GM12878 (cell line): ENCODE measurements at regions not wholly inside any gene's neighbourhood (a gene's known extent, or its start where the extent isn't known, plus 50 kb on each side); places are given as distances from the start of the nearest gene placed in this dataset.

Experiments used
- CTCF ChIP-seq, 3 experiments: IDR thresholded peaks in 2 of 3; conservative IDR thresholded peaks in 1 of 3; 2 replicates each; pipeline ENCODE4 v1.5.1; 2011; ENCODE audit warnings: low read depth in 3 of 3, low read length in 3 of 3, mild to moderate bottlenecking in 3 of 3, control low read depth in 2 of 3, moderate library complexity in 2 of 3, inconsistent platforms in 1 of 3, mixed read lengths in 1 of 3; ENCODE audit not compliant: control insufficient read depth in 2 of 3, insufficient read depth in 1 of 3; ENCODE audit errors: extremely low read depth in 1 of 3
- MXI1 ChIP-seq: fragments of 150-350 bp; IDR thresholded peaks from 2 replicates; pipeline ENCODE4 v1.6.1; 2011; ENCODE audit warnings: low read depth, mild to moderate bottlenecking, inconsistent platforms, low read length, improper control_type of control experiment
- SUZ12 ChIP-seq: fragments of 200-600 bp; sonication (generic); IDR thresholded peaks from one replicate; pipeline ENCODE4 v1.6.1; 2018; ENCODE audit warnings: antibody characterized with exemption, mild to moderate bottlenecking; ENCODE audit not compliant: unreplicated experiment
- TAF1 ChIP-seq: IDR thresholded peaks from 2 replicates; pipeline ENCODE4 v1.6.1; 2011; ENCODE audit warnings: mild to moderate bottlenecking, low read depth, low read length, borderline replicate concordance
- TF ChIP-seq, protein P1 (sequence below): IDR thresholded peaks from 2 replicates; pipeline ENCODE4 v1.6.1; 2011; ENCODE audit warnings: borderline replicate concordance, low read depth, mild to moderate bottlenecking, moderate library complexity, mixed read lengths, low read length; ENCODE audit not compliant: insufficient read depth; ENCODE audit errors: extremely low read length
- TF ChIP-seq, protein P2 (sequence below): fragments of 450-650 bp; IDR thresholded peaks from 2 replicates; pipeline ENCODE4 v1.6.1; 2016; ENCODE audit warnings: mild to moderate bottlenecking

DNA sequence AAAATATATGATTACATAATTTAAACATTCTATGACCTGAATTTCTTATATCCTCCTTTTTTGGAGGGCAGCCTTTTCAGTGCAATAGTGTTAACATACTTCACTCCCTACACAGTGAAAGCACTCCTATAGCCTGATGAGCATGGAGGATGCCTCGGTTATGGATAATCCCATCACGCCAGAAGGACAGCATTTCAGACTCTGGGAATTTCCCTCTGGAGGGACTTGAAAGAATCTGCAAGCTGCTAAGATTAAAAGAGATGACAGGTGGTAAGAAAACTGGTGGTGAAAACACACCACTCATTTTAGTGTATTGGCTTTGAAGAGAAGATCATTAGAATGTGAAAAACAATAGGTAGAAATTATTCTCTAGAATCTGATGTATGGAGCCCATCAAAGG, 99.3 kb upstream of the LMNTD1 start:
- no peak for TF ChIP-seq MXI1
- no peak for TF ChIP-seq CTCF (IDR thresholded peaks at IDR 0.05 in 2 of 3, conservative IDR thresholded peaks at IDR 0.05 in 1 of 3; ENCODE audit: control insufficient read depth in 2 of 3, extremely low read depth in 1 of 3, insufficient read depth in 1 of 3, low read depth in 3 of 3, low read length in 3 of 3)
- no peak for TF ChIP-seq TAF1
- TF ChIP-seq, protein P1, sequence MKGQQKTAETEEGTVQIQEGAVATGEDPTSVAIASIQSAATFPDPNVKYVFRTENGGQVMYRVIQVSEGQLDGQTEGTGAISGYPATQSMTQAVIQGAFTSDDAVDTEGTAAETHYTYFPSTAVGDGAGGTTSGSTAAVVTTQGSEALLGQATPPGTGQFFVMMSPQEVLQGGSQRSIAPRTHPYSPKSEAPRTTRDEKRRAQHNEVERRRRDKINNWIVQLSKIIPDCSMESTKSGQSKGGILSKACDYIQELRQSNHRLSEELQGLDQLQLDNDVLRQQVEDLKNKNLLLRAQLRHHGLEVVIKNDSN: no peak
- TF ChIP-seq SUZ12: no peak
- TF ChIP-seq, protein P2, sequence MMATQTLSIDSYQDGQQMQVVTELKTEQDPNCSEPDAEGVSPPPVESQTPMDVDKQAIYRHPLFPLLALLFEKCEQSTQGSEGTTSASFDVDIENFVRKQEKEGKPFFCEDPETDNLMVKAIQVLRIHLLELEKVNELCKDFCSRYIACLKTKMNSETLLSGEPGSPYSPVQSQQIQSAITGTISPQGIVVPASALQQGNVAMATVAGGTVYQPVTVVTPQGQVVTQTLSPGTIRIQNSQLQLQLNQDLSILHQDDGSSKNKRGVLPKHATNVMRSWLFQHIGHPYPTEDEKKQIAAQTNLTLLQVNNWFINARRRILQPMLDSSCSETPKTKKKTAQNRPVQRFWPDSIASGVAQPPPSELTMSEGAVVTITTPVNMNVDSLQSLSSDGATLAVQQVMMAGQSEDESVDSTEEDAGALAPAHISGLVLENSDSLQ: no peak
